ENCODE measurements at regions not wholly inside any gene's neighbourhood (a gene's known extent, or its start where the extent isn't known, plus 50 kb on each side); places are given as distances from the start of the nearest gene placed in this dataset.
"Not testable (repeated sequence)": the region's sequence is repeated elsewhere in the genome, so short reads cannot be mapped to it uniquely, and the experiment has no call there.

- DNase-seq (ENCODE audit: low spot score), result no peak
- Histone ChIP-seq H3K27me3 (no peaks in the 10 kb centered on the region), H3K4me1 (no peaks in the 10 kb centered on the region), H3K9me3 (peaks cover 0 to 7% of the 10 kb centered on the region in 2 donors), H3K4me3 (no peak overlapping the region), H3K36me3 (no peaks in the 10 kb centered on the region), H3K27ac (no peak overlapping the region)
- TF ChIP-seq CTCF (IDR thresholded peaks at IDR 0.05), result no peak
Observed at GRCh38 chr12:19615384-19615725, 176.1 kb downstream of the AEBP2 start.

- no peaks in the 10 kb centered on the region for H3K36me3 ChIP-seq
- H3K4me1 ChIP-seq, result no peaks in the 10 kb centered on the region
- no peaks in the 10 kb centered on the region for H3K27me3 ChIP-seq
- no peak overlapping the region for H3K27ac ChIP-seq
- no peaks in the 10 kb centered on the region for H3K9me3 ChIP-seq
- no peak for DNase-seq (ENCODE audit: low spot score)
- H3K4me3 ChIP-seq, result no peak overlapping the region
- TF ChIP-seq CTCF (IDR thresholded peaks at IDR 0.05), result no peak
Observed at GRCh38 chr12:19616781-19617180, 177.5 kb downstream of the AEBP2 start.

GRCh38 chr12:19620222-19620621 is 180.9 kb downstream of the AEBP2 start:
- Histone ChIP-seq H3K27ac (no peak overlapping the region), H3K36me3 (no peaks in the 10 kb centered on the region), H3K4me1 (no peaks in the 10 kb centered on the region), H3K9me3 (no peaks in the 10 kb centered on the region), H3K27me3 (no peaks in the 10 kb centered on the region), H3K4me3 (no peak overlapping the region)
- TF ChIP-seq CTCF (IDR thresholded peaks at IDR 0.05), result no peak
- DNase-seq (ENCODE audit: low spot score), result no peak

GRCh38 chr12:19623751-19624399 is 184.6 kb downstream of the AEBP2 start:
- Histone ChIP-seq H3K36me3 (no peaks in the 10 kb centered on the region), H3K4me1 (no peaks in the 10 kb centered on the region), H3K27me3 (no peaks in the 10 kb centered on the region), H3K27ac (no peak overlapping the region), H3K4me3 (no peak overlapping the region), H3K9me3 (no peaks in the 10 kb centered on the region)
- TF ChIP-seq CTCF (IDR thresholded peaks at IDR 0.05), result no peak
- no peak for DNase-seq (ENCODE audit: low spot score)

- H3K4me3 ChIP-seq, result no peak overlapping the region
- H3K9me3 ChIP-seq, result no peaks in the 10 kb centered on the region
- no peaks in the 10 kb centered on the region for H3K27me3 ChIP-seq
- no peak for TF ChIP-seq CTCF (IDR thresholded peaks at IDR 0.05)
- no peaks in the 10 kb centered on the region for H3K4me1 ChIP-seq
- H3K36me3 ChIP-seq, result no peaks in the 10 kb centered on the region
- no peak for DNase-seq (ENCODE audit: low spot score)
- H3K27ac ChIP-seq, result no peak overlapping the region
Observed at GRCh38 chr12:19624491-19624890, 185.2 kb downstream of the AEBP2 start.

GRCh38 chr12:19625551-19625950 is 186.3 kb downstream of the AEBP2 start:
- not testable (repeated sequence) for H3K4me3 ChIP-seq; DNase-seq (ENCODE audit: low spot score); H3K9me3 ChIP-seq; H3K4me1 ChIP-seq; H3K36me3 ChIP-seq; H3K27me3 ChIP-seq; H3K27ac ChIP-seq
